Stimulated activated CD8-positive, alpha-beta memory T cell treated with anti-CD3 and anti-CD28 coated beads, Interleukin-15, amount 100 ng/mL, for 24 hours (primary cell): ENCODE measurements at regions not wholly inside any gene's neighbourhood (a gene's known extent, or its start where the extent isn't known, plus 50 kb on each side); places are given as distances from the start of the nearest gene placed in this dataset.

ENCODE experiments used
- DNase-seq: peaks from one replicate; pipeline ENCODE4 v3.0.0-alpha.2; 2020; ENCODE audit warnings: low read depth

DNA sequence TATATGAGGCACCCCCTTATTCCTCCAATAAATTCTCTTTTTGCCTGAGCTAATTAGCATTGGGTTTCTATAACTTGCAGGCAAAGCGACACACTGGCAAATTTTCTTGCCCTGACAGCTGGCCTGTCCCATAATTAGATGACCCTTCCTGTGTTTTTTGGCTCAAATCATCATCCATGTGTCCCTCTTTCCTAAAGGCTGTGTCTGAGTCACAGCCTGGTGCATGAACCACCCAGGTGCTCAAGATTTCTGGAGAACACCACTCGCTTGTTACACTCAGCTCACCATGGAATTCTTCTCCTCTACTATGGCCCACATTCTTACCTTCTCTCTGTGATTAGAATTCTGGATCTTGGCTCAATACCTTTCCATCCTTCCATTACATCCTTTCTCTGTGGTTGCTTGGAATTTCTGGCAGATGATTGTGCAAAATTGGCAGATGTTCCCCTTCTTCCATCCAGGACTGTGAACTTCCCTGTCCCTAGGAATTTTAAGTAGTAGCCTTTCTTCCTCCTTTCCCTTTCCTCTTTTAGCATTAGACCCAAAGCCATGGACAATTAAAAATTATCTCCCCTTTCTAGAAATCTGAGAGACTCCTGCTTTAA is 116.0 kb upstream of the ANKRD1 start:
- no peak for DNase-seq

DNA sequence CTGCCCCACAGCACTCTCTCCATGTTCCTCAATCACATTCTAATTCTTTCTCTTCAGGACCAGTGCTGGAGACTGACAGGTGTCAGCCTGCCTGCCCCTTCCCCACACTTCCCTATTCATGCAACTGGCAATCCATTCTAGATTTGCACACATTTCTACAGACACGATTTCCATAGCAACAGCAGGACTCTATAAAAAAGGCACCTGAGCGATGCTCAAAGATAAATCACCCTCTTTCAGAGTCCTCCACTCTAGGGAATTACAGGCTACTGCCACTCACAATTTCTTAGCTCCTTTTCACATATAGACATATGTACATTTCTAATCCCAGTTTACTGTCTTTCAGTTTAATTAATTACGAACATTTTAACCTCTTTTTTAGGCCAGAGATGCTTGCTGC is 118.1 kb upstream of the ANKRD1 start:
- no peak for DNase-seq

DNA sequence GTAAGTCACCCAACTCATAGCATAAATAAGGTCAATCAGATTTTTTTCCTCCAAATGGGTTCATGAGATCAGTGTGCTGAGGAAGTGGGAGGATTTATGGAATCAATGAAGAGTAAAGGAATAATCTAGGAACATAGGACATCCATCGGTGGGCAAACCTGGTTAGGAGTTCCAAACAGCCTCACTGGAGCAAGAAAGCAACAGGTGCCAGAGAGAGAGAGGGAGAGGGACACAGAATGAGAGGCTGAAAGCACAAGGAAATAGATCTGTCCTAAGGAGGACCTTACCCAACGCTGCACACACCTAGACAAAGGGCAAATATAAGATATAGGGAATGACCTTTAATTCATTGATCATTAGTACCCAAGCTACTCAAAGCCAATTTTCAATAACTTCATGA is 119.5 kb upstream of the ANKRD1 start:
- DNase-seq: no peak

DNA sequence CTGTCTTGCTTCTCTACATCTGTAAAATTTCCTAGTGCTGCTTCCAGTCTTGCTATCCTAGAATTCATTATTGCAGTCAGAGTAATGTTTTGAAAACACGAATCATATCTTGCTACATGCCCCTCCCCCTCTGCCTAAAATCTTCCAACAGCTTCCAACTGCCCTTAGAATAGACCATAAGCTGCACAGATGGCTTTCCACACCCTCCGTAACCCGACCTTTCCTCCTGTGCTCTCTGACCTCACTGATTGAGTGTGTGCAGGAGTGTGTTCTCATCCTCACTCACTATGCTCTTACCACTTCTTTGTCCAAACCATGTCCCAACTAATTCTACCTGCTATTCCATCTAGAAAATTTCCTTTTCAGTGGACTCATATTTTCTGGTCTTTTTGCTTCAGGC is 121.2 kb upstream of the ANKRD1 start:
- DNase-seq: no peak

DNA sequence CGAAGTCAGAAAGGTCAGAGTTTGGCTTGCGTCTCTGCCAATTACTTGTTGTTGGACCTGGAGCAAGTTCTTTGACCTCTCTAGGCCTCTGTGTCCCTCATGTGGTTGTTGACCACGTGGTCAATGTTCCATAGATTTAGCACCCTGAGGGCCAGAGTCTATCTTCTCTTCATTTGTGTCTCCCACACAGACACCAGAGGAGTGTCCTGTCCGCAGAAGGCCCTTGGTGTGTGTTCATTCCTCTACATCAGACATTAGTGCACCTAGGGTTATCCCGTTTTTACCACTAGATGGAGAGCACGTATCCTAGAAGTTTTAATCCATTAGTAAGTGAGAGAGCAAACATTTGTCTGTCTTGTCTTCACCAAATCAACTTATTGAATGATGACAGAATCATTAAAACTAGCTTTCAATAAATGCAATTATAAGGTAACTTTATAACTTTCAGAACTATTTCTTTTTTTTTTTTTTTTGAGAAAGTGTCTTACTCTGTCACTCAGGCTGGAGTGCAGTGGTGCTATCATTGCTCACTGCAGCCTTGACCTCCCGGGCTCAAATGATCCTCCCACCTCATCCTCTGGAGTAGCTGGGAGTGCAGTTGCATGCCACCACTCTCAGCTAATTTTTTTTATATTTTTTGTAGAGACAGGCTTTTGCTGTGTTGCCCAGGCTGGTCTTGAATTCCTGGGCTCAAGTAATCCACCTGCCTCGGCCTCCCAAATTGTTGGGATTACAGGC is 122.5 kb upstream of the ANKRD1 start:
- no peak for DNase-seq

DNA sequence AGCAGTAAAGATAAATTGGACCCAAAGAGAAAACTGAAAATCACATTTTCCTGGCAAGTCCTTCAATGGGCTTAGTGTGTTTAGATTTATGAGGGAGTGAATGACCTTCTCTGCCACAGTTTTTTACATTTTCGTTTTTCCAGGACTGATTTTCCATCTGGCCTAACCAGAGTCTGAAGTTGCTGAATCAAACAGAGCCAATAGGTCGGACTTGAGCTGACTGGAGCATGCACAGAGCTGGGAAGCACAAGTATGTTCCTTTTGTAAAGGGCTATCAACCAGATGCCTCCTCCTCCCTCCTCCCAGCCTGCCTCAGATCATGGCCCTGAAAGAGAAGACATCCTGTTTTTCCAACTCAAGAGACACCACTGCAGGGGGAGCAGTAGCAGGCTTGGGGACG is 126.0 kb upstream of the ANKRD1 start:
- DNase-seq: no peak

DNA sequence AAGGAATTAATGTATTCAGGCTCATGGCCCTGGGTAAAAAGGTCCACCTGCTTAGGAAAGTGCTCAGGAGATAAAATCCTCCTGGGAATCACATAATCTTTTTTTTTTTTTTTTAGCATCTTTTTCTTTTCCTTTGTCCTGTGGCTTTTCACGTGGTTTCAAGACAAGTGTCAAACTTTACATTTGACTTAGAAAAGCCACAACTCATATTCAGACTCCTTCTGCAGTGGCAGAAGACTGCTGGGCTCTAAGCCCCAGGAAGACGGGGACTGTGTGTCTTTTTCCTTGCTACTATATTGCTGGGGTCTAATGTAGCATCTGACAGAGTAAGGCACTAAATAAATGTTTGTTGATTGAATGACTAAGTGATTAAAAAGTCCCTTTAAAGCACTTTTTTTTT is 127.5 kb upstream of the ANKRD1 start:
- no peak for DNase-seq

DNA sequence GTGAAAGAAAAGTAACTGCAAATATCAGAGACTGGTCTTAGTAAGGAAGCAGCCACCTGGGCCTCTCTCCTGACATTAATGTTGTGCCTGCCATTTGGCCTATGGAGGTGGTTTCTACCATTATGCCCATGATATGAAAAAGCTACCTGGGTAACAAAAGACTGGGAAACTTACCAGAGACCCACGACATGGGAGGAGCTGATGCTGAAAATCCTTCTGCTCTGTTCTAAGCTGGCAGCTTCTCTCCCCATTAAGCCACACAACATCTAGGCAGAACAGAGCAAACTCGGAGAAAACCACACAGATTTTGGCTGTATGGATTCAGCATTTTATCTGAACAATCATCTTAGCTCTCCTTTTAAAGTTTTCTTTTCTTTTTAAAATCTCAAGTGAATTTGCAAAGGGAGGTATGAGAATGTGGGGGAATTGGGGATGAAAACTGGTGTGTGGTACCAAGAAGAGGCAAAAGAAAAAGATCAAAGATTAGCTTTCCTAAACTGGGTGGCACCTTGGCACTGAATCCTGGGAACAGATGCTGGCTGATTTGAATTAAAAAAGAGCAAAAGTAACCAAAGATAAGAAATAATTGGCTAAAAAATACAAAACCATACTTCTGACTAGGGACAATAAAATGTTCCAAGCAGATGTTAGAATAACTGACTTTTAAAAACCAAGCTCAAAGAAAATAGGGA is 128.6 kb upstream of the ANKRD1 start:
- DNase-seq: no peak

DNA sequence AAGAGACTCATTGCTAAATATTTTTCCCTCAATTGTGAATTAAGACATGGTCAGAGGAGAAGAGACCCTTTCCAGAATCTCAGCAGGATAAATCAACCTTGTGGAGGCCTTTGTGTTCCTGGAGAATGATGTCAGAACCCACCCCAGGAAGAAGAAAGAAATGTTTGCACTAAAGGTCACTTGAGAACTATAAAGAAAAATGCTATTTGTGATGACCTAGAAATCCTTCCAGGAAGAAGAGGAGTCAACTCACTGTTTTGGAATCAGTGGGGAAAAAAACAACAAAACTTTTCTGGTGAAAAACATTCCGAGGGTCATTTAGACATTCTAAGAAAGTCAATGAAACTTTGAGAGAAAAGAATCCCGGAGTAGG is 129.1 kb upstream of the ANKRD1 start:
- no peak for DNase-seq

DNA sequence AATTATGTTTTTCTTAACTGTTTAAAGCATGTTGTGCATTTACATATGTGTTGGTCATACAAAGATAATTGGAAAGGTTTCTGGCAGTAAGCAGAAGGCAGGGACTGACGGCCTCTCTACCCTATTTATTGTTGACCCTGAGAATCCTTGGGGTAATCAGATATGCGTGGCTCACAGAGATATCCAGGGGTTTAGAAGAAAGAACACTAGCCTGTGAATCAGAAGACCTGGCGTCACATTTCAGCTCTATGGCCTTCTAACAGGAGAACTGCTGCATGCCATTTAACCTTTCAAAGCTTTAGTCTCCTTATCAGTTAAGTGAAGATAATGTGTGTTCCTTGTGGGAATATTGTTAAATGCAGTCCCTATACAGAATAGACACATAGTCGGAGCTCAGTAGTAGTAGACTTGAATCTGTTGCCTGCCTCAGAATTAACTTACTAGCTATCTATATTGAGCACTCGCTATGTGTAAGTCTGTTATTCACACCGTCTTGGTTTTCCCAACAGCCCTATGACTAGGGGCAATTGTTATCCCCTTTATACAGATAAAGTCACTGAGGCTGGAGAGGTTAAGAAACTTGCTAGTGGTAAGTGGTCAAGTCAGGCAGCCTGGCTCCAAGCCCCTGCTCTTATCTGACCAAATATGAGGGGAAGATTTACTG is 129.6 kb upstream of the ANKRD1 start:
- DNase-seq: no peak

DNA sequence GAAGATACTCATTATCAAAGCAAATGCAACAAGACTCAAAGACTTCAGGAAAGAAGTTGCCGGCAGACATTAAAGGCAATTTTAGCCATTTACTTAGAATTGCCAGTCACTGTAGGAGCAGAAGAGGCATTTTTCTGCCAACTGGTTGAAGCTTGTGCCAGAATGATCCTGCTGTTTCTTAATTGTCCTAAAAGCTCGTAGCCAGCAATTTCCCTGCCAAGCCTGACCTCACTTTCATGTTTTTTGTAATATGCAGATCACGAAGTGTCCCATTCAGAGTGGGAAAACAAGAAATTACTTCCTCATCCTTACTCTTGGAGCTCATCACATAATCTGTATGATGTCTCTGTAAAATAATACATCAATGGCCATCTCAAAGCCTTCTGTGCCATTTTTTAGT is 130.9 kb upstream of the ANKRD1 start:
- no peak for DNase-seq

DNA sequence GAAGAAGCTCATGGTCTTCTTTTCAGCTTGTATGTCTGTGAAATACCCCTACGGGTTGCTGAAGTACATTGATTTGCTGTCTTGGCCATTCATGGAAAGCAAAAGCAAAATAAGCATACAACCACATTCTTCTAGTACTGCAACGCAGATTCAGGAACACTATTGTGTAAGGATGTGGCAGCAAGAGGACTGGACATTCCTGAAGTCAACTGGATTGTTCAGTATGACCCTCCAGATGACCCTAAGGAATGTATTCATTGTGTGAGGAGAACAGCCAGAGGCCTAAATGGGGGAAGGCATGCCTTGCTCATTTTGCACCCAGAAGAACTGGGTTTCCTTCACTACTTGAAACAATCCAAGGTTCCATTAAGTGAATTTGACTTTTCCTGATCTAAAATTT is 133.4 kb upstream of the ANKRD1 start:
- no peak for DNase-seq

DNA sequence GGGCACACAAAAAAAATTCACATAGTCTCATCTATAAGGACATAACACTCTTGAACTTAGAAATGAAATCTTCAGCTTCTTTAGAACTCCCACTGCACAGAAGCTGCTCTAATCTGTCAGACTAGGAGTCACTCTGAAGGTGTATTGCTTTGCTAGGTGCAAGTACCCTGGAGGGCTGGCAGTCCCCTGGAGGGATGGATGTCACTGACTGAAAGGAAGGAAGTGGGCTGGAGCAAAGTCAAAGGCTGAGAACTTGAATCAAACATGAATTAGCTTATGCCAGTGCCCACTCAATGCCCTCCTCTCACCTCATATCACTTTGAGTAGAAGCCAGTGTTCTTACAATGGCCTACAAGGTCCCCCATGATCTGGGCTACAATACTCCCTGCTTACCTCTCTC is 140.3 kb upstream of the ANKRD1 start:
- no peak for DNase-seq

DNA sequence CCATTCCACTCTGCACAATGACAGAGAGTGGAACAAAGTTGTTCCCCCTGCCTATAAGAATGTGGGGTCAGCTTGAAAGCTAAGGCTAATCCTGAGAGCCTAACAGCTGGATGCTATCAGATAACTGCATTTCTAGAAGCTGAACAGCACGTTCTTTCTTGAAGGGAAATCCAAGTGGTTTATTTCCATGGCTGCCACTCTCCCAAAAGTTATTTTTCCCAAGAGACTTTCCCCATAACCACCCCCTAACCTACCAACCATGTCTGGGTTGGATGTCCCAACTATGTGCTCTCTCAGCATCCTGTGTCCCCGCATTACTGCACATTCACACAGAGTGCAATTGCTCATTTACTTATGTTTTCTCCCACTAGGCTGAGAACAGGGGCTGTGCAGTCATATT is 140.7 kb upstream of the ANKRD1 start:
- no peak for DNase-seq

DNA sequence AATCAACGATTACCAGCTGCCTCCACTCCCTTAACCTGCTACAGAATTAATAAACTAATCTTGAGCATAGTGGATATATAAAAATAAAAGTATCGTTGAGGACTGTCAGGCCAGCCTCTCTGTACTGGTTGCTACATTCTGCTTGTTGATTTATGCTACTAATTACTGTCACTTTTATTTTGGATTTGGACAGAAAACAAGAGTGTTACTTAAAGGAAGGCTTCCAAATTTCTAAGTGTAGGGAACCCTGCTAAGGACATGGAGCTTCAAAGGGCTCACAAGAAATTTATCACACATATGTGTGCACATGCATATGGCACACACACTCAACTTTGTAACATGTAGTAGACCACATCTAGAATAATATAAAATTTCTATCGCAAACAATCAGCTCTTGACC is 141.2 kb upstream of the ANKRD1 start:
- DNase-seq: no peak

DNA sequence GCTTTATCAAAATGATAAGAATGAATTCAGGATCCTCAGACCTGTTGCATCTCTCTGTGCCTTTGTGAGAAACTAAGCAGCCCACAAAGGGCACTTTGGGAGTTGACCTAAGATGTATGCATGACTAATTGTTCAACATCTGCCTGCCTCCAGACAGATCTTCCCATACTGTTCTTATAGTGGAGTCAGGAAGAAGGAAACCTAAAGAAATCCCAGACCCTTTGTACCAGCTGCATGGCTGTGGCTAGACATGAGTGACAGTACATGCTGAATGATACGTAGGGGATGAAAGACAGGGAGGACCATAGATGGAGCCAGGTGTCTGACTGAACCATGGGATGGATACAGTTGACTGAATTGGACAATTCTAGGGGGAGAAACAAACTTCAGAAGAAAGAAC is 148.7 kb upstream of the PCGF5 start:
- no peak for DNase-seq

DNA sequence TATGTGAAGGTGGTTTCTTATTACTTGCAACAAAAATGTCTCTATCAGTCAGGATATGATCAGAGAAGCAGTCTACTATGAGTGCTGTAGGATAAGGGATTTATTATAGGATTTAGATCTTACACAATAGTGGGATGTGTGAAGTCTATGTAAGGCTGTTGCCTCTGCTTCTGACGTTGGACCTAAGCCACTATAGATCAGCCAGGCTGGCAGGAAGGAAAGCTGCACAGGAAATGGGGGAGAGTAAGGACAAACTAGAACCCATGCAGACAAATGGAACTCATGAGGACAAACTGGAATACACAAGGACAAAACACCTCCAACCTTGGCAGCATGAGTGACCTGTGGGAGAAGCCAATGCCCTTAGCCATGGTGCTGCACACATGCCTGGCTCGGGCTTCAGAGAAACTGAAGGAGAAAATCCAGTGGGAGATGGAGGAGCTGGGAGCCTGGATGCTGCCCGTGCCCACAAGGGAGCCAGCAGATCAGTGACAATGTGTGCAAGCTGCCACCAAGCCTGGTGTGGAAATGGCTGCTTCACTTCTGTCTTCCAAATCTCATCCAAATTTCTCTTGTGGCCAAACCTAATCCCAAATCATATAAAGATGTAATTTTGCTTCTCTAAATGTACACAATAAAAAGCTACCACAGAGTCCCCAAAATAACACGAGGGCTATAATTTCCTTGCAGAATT is 147.0 kb upstream of the PCGF5 start:
- DNase-seq: no peak

DNA sequence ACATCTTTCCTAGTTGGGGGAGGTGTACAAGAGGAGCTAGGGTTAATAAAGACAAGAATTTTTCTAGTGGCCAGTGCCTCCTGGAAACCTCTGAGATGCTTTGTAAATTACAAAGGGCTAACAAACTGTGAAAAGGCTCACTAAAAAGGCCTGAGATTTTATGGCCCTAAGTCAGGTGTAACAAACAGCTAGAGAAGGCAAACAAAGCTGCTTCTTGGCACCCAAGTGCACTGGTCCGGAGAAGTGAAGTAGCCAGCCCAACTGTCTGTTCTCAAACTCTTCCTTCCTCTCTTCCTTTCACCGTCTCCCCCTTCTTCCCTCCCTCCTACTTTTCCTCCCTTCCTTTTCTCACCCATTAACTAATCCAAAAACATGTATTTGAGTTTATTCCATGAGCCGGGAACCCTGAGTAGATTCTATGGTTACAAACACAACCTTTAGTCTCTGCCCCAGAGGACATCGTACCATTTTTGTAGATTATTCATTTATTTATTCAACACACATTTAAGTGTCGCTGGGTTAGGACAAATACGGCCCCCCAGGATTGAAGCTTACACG is 143.4 kb upstream of the PCGF5 start:
- DNase-seq: no peak

DNA sequence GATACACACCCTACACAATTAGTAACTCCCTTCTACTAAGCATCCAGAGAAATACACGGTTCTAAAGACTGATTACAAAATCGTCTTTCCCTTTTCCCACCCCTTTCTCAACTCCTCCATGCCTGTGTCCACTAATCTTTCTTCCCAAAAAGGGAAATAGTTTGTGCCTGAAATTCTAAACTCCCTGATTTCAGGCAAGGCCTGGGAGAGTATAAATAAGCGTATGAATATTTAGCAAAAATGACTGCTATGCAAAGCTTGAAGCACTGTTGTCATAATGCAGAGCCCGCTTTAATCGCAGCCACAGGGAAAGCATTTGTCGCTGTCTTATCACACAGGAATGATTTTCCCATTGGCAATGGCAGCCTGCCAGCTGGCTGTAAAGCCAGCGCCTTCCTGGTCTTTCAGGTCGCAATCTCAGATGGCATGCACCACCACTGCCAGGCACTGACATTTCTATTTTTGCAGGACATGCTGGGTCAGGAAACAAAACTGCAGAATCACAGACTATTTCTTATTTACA is 142.9 kb upstream of the PCGF5 start:
- no peak for DNase-seq

DNA sequence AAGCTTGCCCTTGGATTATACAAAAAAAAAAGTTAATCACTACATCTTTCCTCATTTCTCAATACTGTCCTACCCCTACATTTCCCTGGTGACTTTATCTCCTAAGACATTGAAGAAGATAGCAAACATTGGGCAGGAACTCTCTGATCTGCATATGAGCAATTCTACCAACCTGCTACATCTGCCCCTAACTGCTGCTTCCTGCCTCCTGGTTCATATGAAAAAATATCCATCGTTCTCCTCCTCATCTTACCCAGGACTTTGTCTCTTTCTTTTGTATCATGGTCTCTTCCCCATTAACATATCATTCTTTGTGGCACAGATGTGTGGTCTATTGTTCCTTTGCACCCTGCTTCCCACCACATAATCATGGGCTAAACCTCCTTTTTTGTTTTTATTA is 139.7 kb upstream of the PCGF5 start:
- DNase-seq: no peak

DNA sequence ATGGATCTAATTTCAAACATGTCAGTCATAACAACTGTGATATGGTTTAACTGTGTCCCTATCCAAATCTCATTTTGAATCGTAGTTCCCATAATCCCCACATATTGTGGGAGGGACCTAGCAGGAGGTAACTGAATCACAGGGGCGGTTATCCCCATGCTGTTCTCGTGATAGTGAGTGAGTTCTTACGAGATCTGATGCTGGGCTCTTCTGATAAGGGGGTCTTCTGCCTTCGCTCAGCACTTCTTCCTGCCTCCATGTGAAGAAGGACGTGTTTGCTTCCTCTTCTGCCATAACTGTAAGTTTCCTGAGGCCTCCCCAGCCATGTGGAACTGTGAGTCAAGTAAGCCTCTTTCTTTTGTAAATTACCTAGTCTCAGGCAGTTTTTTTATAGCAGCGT is 138.0 kb upstream of the PCGF5 start:
- DNase-seq: no peak
